HG02884 (cell line): ENCODE measurements at regions not wholly inside any gene's neighbourhood (a gene's known extent, or its start where the extent isn't known, plus 50 kb on each side); places are given as distances from the start of the nearest gene placed in this dataset.

Experiments used
- ATAC-seq: cut with Tn5 transposase; IDR thresholded peaks from one replicate; pipeline ENCODE4 v1.9.1; 2021; ENCODE audit warnings: mild to moderate bottlenecking, moderate library complexity; ENCODE audit not compliant: unreplicated experiment

GRCh38 chr9:81490605-81491331, 198.6 kb downstream of the TLE1 start:
- ATAC-seq, result no peak

DNA sequence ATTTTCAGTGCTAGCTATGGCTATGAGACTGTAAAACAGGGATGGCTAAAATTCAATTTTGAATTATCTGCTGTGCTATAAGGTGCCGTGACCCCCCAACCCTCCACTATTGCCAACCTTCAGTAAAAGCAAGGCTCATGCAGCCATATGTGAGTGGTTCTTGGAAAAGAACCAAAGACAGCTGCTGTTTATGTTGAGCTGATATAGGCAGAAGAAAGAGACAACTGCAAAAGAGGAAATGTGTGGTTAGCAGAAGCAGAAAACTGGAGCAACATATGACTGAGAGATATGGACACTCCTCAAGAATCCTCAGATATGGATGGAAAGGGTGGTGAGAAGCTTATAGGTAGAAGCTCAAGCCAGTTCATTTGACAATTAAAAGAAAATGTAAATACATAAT, 200.3 kb downstream of the TLE1 start:
- no peak for ATAC-seq

GRCh38 chr9:81480828-81481604, 208.3 kb downstream of the TLE1 start:
- no peak for ATAC-seq

- no peak for ATAC-seq
Observed at GRCh38 chr9:81479573-81479972, 209.8 kb downstream of the TLE1 start.

- no peak for ATAC-seq
Observed at GRCh38 chr9:81477669-81478068, 211.7 kb downstream of the TLE1 start.

DNA sequence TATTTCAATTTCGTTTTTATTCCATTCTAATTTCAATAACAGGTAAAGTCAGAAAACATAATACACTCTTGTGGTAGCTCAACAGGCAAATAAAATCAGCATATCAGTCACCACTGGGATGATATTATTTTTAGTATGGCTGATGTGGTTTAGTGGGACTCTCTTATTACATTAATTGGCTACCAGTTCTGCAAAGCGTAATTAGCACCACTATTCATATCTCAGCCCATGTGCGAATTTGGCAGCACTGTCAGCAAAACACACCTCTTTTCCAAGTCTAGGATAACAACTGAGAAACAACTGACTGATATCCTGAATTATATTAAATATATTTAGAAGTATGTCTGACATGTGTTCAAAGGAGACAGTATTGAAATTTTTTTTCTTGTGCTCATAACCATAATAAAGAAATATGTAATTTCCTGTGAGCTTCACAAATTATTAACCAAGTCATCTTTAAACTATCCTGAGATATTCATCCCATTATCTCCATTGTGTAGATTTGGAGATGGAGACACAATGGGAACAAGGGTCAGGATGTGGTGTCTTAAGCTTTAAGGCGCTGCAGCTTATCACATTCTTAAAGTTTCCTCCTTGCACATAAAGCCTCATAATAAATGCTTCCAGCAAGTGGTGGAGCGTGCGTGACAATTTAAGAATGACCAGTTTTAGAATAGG, 212.4 kb downstream of the TLE1 start:
- no peak for ATAC-seq

DNA sequence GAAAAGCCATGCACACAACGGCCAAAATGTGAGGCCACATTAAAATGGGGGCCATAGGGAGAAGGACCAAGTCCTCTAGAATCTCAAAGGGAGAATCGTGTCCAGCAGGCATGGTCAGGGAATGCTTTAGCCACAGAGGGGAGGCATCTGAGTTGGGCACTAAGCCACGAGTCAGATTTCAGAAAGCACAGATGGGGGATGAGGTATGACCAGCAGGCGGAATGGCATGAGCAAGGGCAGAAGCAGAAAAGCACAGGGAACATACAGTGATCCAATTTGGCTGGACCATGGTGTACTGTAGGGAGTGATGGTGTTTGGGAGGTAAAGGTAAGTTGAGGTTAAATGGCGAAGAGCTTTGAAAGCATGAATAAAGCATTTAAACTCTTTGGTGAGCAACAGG, 214.6 kb downstream of the TLE1 start:
- ATAC-seq, result no peak

- ATAC-seq, result no peak
Observed at GRCh38 chr9:81474125-81474524, 215.2 kb downstream of the TLE1 start.

GRCh38 chr9:81473708-81474107, 215.6 kb downstream of the TLE1 start:
- ATAC-seq, result no peak

- ATAC-seq, result no peak
Observed at GRCh38 chr9:81473206-81473605, 216.1 kb downstream of the TLE1 start.

- ATAC-seq, result no peak
Observed at GRCh38 chr9:81472701-81473100, 216.6 kb downstream of the TLE1 start.

GRCh38 chr9:81470864-81471263, 218.5 kb downstream of the TLE1 start:
- no peak for ATAC-seq

GRCh38 chr9:81468084-81468595, 221.2 kb downstream of the TLE1 start:
- ATAC-seq, result no peak

DNA sequence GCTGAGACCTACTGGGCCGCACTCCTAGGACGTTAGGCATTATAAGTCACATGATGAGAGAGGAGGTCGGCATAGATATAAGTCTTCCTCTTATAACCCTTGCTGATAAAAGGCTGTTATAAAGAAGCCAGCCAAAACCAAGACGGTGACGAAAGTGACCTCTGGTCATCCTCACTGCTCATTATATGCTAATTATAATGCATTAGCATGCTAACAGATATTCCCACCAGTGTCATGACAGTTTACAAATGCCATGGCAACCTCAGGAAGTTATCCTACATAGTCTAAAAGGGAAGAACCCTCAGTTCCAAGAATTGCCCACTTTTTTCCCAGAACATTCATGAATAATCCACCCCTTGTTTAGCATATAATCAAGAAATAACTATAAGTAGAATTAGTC, 222.4 kb downstream of the TLE1 start:
- no peak for ATAC-seq

DNA sequence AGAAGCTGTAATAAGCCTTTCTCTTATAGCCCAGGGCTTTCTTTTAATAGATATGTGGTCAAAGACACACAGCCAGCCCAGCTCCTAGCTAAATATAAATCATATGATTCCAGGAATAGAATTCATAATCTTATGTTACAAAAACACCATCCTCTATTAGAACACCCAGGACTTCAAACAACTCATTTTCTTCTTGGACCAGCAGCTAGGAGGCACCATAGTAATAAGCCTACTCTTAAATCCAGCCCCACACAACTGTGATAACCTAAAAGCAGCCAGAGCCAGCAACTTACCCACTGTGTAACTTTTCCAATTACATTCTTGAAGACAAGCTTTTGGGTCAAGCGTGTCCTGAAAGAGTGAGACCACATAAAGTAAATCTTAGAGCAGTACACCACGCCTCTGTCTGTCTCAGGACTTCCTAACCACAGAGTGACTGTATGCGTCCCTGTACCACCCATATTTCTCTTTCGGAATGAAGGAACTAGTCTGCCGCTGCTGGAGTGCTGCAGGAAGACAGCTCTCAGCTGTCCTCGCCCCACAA, 223.8 kb downstream of the TLE1 start:
- no peak for ATAC-seq

- no peak for ATAC-seq
Observed at GRCh38 chr9:81462801-81463200, 226.5 kb downstream of the TLE1 start.

DNA sequence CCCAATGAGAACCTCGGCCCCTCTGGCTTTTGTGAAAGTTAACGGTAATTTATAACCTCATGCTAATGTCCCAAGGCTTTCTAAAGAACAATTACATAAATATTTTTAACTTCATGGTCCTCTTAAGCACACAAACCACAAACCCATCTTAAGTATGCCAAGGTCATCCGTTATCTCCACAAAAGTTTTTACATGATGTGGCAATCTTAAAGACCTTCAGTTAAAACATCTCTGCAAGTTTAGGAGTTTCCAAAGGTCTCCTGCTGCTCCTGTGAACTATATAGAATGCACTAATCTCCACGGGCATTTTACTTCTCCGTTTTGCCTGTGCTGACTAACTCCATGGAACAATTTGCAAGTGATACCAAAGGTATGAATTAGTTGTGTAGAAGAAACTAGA, 228.2 kb downstream of the TLE1 start:
- ATAC-seq, result no peak

GRCh38 chr9:81460693-81461092, 228.7 kb downstream of the TLE1 start:
- ATAC-seq, result no peak

DNA sequence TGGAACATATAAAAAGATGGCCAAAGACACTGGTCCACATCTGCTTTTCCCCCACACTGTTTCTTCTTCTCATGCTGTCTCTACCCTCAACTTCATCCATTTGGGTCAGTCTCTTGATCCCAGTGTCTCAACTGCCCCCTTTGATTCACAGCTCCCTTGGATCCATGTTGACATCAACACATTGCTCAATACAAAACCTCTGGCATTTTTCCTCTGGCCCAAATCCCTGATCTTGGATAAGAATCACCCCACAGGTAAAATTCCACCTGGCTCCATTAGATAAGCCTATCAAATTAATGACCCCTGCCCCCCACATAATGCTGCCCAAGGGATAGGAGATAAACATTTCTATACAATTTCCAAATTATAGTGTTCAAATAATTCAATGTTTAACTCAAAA, 229.8 kb downstream of the TLE1 start:
- ATAC-seq, result no peak

DNA sequence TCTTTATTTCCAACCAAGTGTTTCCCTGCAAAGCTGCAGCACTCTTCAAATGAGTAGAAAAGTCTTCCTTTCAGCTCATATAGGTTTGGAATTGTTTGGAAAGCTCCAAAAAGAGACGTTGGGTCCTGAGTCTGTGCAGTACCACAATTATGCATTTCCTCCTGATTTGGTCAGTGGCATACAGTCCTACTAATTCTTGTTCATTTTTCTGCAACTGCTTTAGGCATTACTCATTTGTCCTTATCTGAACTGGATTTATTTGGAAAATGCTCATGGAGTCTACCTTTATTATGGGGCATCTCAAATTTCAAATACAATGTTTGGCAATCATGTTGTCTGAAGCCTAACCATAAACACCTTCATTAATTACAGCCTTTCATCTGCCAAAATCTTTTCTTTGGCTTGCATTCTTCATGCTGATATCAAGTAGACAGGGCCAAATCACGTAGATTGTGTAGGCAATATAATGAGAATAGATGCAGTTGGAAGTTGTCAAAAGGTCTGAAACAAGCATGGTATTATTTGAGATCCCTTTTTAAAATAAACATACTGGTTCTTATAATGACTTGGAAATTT, 232.8 kb downstream of the TLE1 start:
- no peak for ATAC-seq
